ENCODE measurements at regions not wholly inside any gene's neighbourhood (a gene's known extent, or its start where the extent isn't known, plus 50 kb on each side); places are given as distances from the start of the nearest gene placed in this dataset.

GRCh38 chr4:14716691-14717090 is 285.6 kb upstream of the CPEB2 start:
- no peak for DNase-seq (ENCODE audit: extremely low spot score, unreplicated experiment)
- no peak for TF ChIP-seq CTCF (IDR thresholded peaks at IDR 0.05)
- no peaks in the 10 kb centered on the region for H3K4me1 Mint-ChIP-seq (ENCODE audit: unreplicated experiment)
- no peak overlapping the region for H3K4me3 Mint-ChIP-seq (ENCODE audit: unreplicated experiment)
- H3K27me3 Mint-ChIP-seq (ENCODE audit: unreplicated experiment) = peaks cover 14% of the 10 kb centered on the region
- no peaks in the 10 kb centered on the region for H3K36me3 Mint-ChIP-seq (ENCODE audit: unreplicated experiment)
- no peak overlapping the region for H3K27ac Mint-ChIP-seq (ENCODE audit: unreplicated experiment)
- H3K9me3 Mint-ChIP-seq (ENCODE audit: unreplicated experiment) = peaks cover 18% of the 10 kb centered on the region

- H3K4me1 Mint-ChIP-seq (ENCODE audit: unreplicated experiment) = no peaks in the 10 kb centered on the region
- no peak overlapping the region for H3K4me3 Mint-ChIP-seq (ENCODE audit: unreplicated experiment)
- no peaks in the 10 kb centered on the region for H3K36me3 Mint-ChIP-seq (ENCODE audit: unreplicated experiment)
- no peak for DNase-seq (ENCODE audit: extremely low spot score, unreplicated experiment)
- H3K9me3 Mint-ChIP-seq (ENCODE audit: unreplicated experiment) = peaks cover 25% of the 10 kb centered on the region
- H3K27ac Mint-ChIP-seq (ENCODE audit: unreplicated experiment) = peak overlapping the region; percentile 20
- TF ChIP-seq CTCF (IDR thresholded peaks at IDR 0.05) = no peak
- peaks cover 1% of the 10 kb centered on the region for H3K27me3 Mint-ChIP-seq (ENCODE audit: unreplicated experiment)
These were observed 283.2 kb upstream of the CPEB2 start for GRCh38 chr4:14719053-14719452.

- no peaks in the 10 kb centered on the region for H3K36me3 Mint-ChIP-seq (ENCODE audit: unreplicated experiment)
- H3K27ac Mint-ChIP-seq (ENCODE audit: unreplicated experiment) = no peak overlapping the region
These were observed 275.8 kb upstream of the CPEB2 start for GRCh38 chr4:14726441-14726840.

GRCh38 chr4:14726877-14727361 is 275.4 kb upstream of the CPEB2 start:
- Mint-ChIP-seq H3K4me1 (ENCODE audit: unreplicated experiment) (no peaks in the 10 kb centered on the region), H3K27me3 (ENCODE audit: unreplicated experiment) (peaks cover 3% of the 10 kb centered on the region), H3K27ac (ENCODE audit: unreplicated experiment) (no peak overlapping the region), H3K36me3 (ENCODE audit: unreplicated experiment) (no peaks in the 10 kb centered on the region), H3K4me3 (ENCODE audit: unreplicated experiment) (no peak overlapping the region), H3K9me3 (ENCODE audit: unreplicated experiment) (peaks cover 6% of the 10 kb centered on the region)
- no peak for TF ChIP-seq CTCF (IDR thresholded peaks at IDR 0.05)
- DNase-seq (ENCODE audit: extremely low spot score, unreplicated experiment) = no peak

More at GRCh38 chr4:14726441-14726840, 275.8 kb upstream of the CPEB2 start:
- H3K27me3 Mint-ChIP-seq (ENCODE audit: unreplicated experiment) = no peaks in the 10 kb centered on the region
- no peak for TF ChIP-seq CTCF (IDR thresholded peaks at IDR 0.05)
- H3K4me3 Mint-ChIP-seq (ENCODE audit: unreplicated experiment) = no peak overlapping the region
- H3K9me3 Mint-ChIP-seq (ENCODE audit: unreplicated experiment) = peaks cover 9% of the 10 kb centered on the region
- H3K4me1 Mint-ChIP-seq (ENCODE audit: unreplicated experiment) = no peaks in the 10 kb centered on the region
- DNase-seq (ENCODE audit: extremely low spot score, unreplicated experiment) = no peak

- no peak for DNase-seq (ENCODE audit: extremely low spot score, unreplicated experiment)
- no peak overlapping the region for H3K4me3 Mint-ChIP-seq (ENCODE audit: unreplicated experiment)
- no peaks in the 10 kb centered on the region for H3K9me3 Mint-ChIP-seq (ENCODE audit: unreplicated experiment)
- no peak overlapping the region for H3K27ac Mint-ChIP-seq (ENCODE audit: unreplicated experiment)
- peaks cover 3% of the 10 kb centered on the region for H3K27me3 Mint-ChIP-seq (ENCODE audit: unreplicated experiment)
- H3K4me1 Mint-ChIP-seq (ENCODE audit: unreplicated experiment) = no peaks in the 10 kb centered on the region
- no peak for TF ChIP-seq CTCF (IDR thresholded peaks at IDR 0.05)
- no peaks in the 10 kb centered on the region for H3K36me3 Mint-ChIP-seq (ENCODE audit: unreplicated experiment)
These were observed 272.8 kb upstream of the CPEB2 start for GRCh38 chr4:14729282-14730000.
